Fibroblast of upper back skin (primary cell): ENCODE measurements at regions not wholly inside any gene's neighbourhood (a gene's known extent, or its start where the extent isn't known, plus 50 kb on each side); places are given as distances from the start of the nearest gene placed in this dataset.

Source experiments
- DNase-seq: peaks from one replicate; pipeline ENCODE4 v3.0.0-alpha.2; 2013

DNA sequence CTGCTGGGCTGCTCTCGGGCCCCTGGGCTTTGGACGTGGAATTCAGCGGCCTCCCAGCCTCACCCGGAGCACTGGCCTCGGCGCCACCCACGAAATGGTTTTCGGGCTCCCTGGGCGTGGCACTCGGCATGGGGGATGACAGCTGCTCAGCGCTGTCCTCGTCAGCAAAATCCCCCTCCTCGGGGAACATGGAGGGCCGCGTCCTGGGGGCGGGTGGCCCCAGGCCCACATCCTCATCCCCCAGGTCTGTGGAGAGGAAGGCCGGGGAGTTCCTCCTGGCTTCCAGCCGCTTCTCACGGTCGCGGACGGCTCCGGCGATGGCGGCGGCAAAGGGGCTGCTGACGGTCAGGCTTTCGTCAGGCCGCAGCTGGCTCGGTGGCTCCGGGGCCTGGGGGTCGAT is 88.4 kb downstream of the CTTN start:
- DNase-seq: no peak

DNA sequence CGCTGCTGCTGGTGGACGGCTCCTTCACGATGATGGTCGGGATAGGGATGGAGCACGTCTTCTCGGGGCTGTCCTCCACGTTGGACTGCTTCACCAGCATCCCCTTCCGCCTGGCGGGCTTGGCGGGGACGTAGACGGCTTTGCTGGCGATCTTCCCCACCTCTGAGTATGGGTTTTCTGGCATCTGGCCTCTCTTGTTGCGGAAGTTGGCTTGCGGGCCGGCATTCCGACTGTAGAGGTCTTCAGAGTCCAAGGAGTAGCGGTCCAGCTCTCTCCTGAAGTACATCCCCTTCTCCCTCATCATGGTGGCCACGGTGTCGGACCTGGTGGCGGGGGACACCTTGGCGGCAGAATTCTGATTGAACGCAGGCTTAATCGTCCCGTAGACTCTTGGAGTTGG is 88.8 kb downstream of the CTTN start:
- DNase-seq: no peak

- no peak for DNase-seq
Measured at GRCh38 chr11:70487756-70488155, 89.4 kb downstream of the CTTN start.

DNA sequence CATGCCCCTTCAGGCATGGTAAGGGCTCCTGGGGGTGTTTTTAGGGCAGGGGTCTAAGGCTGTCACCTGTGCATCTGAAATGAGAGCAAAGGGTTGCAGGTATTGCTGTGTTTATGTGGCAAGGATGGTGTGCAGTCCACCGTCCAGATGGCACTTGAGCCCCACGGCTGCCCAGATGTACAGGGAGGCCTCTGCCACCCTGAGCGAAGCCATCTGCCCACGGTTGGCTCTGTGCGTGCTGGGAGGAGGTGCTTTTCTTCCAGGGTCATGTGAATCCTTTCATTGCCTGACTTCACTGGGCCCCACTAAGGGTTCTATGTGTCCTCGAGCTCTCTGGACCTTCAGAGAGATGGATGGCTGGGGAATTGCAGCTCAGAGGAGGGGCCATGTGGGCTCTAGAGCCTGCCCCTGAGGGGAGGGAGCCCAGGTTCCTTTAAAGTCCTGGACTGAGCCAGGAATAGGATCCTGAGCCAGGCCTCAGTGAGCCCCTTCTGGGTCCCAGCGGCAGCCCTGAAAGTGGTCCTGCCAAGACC is 89.9 kb downstream of the CTTN start:
- no peak for DNase-seq

DNA sequence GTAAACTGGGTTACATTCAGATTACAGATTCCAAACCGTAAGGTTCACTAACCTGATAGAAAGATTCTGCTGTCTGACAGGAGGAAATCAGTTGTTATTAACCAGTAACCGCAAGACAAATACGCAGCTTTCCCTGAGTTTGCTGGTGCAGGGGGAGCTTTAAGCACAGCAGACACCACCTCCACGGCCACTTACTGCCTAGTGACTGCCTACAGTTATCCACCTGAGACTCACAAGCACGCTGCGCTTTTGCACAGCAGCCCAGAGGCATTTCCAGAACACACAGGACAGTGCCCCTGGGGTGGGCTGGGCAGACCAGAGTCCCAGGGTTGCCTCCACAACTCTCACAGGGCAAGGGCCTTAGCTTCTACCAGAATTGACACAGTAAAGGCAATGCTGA is 90.9 kb downstream of the CTTN start:
- DNase-seq: no peak

GRCh38 chr11:70490208-70490607 is 91.9 kb downstream of the CTTN start:
- DNase-seq: no peak

DNA sequence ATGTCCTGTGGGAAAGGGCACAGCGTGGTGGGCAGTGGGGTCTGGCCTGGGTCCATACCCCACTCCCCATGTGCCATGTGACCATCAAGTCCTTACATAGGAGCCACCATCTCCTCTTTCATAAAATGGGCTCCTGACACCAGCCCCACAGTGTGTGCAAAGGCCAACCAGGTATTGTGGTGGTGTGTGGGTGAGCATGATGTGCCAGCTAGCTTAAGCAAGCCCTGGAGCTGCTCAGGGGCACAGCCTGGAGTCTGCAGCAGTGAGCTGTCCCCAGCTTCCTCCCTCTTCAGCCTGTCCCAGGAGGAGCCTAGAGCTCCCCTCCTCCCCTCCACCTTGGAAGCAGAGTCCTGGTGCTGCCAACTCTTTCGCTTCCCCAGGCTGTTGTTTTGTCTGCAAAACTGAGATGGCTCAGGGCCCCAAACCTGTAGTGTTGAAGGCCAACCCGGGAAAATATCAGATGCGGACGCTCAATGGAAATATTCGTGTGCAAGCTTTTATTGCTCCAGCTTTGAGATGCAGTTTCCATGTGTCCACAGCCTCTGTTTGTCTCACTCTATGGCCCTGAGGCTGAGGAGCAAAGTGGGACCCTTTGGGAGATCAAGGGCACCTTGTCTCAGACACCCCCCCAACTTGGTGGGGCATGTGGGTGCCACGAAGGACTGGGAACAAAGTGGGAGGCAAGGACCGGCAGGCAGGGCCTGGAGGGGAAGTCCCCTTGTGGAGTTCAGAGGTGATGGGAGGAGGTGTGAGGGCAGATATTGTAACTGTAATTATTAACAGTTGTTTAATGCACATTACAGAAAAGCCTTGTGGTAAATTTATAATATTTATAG is 92.6 kb downstream of the CTTN start:
- no peak for DNase-seq

DNA sequence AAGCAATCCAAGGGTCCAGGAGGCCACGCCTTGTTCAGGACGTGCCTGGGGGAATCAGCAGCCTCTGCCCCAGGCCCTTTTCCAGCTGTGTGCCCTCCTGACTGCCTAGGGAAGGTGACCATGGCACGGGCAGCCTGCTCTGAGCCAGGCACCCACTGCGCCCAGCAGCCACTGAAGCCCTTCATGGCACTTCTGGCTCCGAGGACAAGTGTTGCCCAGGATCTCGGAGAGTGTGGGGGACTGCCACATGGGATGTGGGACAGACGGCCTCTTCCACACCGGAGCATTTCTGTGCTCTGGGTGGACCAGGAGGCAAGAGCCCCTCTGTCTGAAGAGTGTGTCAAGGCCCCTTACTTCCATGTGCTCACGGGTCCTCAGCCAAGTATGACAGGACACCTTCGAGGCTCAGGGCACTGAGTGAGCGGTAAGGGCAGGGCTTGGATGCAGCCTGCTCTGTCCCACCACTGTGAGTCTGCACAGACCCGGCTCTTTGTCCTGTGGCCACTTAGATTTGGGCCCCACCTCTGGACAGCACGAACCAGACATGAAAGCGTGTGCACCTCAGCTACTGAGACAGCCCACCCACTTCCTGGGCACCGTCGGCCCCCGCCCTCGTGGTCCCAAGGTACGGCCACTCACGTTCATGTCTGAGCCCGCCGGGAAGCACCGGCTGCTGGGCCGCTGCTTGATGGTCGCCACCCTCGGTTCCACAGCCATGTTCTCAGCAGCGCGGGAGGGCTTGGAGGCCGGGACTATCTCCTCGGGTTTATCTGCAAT is 93.6 kb downstream of the CTTN start:
- DNase-seq: no peak

DNA sequence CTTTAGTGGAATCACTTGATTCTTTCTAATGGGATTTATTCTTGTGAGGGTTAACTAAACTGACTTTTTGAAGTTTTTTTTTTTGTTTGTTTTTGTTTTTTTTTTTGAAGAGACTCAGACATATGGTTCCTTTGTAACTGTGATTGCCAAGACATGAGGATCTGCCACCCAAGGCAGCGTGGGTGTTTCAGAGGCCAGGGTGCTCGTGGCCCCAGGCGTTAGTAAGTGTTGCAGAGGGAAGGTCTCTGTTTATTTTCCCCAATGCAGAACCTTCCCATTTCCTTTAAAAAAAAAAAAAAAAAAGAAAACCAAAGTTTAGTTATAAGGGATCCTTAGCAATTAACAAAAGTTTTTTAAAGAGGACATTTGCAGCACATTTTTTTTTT is 94.8 kb downstream of the CTTN start:
- no peak for DNase-seq

GRCh38 chr11:70493891-70494290 is 95.6 kb downstream of the CTTN start:
- DNase-seq: no peak

DNA sequence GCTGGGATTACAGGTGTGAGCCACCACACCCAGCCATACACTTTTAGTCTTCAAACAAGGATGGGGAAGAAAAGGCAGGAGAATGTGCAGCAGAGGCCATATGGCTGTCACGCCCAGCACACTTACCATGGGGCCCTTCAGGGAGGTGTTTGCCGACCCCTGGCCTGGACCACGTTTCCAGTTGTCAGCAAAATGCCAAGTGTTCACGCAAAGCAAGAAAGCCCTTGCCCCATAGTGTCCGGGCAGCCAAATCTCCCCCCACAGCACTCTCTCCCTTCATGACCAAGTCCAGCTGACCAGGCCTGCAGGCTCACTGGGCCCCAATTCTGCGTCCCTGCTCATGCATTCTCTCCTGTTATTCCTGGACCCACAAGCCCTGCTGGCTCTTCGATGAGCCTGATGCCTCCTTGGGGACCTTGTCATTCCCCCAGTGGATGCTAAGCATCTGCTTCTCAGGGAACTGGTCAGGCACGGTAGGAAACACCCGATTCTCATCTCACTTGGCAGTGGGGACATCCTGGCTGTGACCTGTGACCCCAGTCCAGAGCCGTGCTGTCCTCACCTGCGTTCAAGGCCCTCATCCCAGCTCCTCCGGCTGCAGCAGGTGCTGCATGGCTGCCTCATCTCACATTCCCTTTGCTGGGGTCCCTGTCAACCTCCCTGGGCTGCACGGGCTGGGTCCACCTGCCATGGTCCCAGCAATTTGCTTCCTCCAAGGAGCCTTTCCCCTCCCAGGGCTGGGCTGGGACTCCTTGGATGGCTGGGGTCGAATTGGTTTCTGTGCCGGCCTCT is 96.4 kb downstream of the CTTN start:
- DNase-seq: no peak

GRCh38 chr11:70495351-70496310 is 97.3 kb downstream of the CTTN start:
- no peak for DNase-seq

DNA sequence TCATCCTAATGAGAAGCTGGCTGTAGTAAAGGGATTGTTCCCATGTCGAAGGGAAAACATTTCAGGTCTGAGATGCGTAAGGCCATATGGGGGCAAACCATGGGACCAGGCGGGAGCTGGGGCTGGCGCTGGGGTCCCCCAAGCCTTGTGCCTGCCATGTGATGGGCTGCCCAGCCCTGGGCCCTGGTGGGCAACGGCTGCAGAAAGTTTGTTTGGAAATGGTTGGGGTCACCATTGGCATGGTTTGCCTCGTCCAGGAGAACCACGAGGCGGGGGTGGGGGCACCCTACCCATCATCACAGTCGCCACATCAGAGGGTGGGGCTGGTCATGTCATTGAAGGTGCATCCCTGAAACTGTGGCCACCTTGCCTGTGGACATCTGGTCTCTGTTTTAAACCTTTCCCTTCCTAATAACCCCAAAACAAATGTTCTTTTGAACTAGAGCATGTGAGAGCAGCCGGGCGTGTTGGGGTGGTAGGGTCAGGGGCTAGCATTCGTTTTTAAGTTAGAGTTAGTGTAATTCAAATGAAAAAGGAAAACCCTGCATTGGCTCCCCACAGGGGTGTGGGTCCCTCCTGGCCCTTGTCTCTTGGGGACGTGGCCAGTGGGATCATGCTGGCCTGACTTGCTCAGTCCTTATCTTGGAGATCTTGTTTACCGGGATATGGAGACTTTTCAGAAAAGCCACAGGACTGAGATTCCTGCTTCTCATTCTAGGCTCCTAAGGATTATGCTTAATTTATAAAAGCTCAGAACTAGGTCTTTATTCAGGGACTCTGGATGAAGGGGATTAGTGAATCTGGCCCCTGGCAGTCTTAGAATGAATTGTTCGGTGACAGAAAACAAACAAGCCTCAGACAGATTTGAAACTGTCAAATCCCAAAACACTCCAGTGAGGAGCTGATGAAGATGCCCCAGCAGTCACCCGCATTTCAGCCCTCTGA is 98.5 kb downstream of the CTTN start:
- DNase-seq: no peak

DNA sequence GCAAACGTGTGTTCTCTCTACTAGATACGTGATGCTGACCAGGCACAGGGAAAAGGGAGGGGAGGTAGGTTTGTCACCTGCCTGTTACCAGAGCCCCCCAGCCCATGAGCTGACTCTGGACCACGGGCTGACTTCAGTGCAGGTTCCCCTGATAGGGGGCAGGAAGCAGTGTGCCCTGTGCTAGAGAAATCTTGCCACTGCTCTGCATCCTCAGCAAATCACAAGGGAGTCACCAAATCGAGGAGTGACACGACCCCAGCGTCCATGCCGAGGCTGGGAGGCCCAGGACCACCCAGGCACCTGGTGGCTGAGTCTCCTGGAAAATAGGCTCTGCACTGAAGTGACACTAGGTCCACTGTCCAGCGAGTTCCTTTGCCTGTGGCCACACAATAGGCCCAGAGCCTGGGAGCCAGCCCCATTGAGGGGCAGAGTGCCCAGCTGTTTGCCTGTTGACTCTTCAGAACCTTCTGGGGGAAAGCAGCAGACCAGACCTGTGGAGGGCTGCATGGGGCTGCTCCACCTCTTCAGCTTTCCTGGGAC is 99.3 kb downstream of the CTTN start:
- no peak for DNase-seq

DNA sequence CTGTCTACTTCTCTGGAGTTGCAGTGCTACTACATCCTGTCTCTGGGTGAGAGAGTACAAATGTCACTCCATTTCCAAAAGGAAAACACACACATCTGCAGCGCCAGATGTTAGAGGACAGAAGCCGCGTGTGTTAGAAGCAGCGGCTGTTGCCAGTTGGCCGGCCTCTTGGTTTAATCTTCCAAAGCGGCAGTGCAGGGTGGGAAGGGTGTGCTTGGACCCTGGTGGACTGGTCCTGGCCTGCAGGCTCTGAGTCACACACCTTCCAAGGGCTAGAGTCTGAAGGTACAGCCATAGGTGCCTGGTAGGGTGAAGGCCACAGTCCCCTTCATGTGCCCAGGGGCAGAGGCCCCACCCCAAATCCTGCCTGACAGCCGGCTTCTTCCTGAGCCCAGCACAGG is 99.8 kb downstream of the CTTN start:
- DNase-seq: no peak

- DNase-seq: no peak
Measured at GRCh38 chr11:70498976-70499801, 100.9 kb downstream of the CTTN start.

DNA sequence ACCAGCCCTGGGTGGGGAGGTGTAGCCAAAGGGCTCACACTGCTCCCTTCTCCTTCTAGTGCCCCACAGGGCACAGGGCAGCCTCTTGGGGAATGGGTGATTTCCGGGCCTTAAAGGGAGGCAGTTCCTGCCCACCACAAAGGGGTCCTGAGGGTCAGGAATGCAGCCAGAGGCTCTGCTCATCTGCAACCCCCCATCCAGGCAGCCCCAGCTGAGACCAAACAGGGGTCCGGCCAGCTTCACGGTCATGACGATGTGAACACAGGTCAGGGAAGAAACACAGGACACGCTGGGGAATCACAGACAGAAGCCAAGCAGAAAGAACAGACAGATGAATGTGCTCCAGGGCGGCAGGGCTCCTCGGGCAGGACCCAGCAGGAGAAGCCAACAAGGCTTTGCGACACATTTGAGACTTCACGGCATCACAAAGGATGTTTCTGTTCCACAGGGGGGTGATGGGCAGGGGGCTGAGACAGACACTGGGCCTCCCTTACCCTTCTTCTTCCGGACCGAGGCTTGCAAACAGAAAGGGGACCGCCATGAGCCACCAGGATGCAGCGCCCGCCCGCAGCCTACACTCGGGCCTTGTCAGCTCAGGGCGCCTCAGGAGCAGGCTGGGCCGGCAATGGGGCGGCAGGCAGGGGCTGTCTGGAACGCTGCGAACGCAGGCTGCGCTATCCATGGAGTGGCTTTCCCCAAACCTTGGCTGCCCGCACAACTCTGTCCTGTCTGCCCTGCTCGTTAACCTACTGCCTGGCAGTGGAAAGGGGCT is 101.9 kb downstream of the CTTN start:
- DNase-seq: no peak

DNA sequence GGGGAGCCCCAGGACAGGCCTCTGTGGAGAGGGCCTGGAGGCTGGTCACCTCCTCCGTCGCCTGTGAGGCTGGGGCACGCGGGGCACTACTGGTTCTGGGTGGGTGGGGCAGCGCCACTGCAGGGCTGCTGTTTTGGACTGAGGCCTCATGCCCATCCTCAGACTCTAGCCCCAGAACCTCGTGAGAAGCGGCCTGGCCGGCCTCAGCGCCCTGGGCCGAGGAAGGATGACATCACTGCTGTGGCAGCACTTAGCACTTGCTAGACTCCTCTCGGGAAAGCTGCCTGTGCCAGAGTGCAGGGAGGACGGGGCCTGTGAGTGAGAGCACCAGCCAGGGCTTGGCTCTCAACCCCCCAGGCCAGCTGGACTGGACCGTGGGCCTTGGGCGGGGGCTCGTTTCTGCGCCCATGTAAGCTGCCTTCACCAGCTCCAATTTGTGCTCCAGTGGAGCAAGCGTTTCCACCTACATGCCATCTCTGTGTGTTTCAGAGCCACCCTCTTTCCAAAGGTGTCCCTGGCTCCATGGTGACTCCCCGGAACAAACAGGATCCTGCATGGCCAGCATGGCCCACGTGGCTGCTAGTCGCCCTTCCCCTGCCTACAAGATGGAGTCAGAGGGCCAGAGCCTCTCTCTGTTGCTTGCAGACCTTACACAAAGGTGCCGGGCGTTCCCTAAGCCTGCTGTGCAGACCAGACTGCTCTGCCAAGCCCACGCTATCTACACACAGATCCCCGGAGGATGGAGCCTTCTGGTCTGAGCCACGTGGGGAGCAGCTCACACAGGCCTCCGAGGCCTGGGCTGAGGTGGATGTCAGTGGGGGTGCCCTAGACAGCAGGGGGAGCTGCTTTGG is 102.9 kb downstream of the CTTN start:
- DNase-seq: no peak
